HG03469 (cell line): ENCODE measurements at regions not wholly inside any gene's neighbourhood (a gene's known extent, or its start where the extent isn't known, plus 50 kb on each side); places are given as distances from the start of the nearest gene placed in this dataset.
"Not testable (repeated sequence)": the region's sequence is repeated elsewhere in the genome, so short reads cannot be mapped to it uniquely, and the experiment has no call there.

Experiments
- ATAC-seq: cut with Tn5 transposase; IDR thresholded peaks from one replicate; pipeline ENCODE4 v1.9.1; 2021; ENCODE audit warnings: mild to moderate bottlenecking, moderate library complexity, moderate number of reproducible peaks; ENCODE audit not compliant: unreplicated experiment

- no peak for ATAC-seq
Observed at GRCh38 chr10:78207216-78207615, 173.6 kb downstream of the RPS24 start.

DNA sequence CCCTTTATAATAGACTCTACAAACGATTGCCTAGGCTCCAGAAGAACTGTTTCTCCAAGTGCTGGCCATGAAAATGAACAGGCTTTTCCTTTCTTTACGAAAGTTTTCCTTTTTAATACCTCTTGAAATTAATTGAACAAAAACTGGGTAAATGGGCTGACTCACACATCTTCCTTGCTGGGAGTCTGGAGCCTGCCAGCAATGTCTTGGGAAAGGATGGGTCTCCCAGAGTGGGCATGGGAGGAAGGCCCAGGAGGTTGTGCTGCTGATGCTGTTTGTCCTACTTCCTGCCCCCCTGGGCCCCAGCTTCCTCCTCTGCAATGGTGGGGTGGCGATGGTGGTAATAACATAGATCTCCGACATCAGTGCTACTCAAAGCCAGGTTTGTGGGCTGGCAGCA lies 174.1 kb downstream of the RPS24 start:
- no peak for ATAC-seq

- ATAC-seq, result no peak
Observed at GRCh38 chr10:78209970-78210369, 176.3 kb downstream of the RPS24 start.

DNA sequence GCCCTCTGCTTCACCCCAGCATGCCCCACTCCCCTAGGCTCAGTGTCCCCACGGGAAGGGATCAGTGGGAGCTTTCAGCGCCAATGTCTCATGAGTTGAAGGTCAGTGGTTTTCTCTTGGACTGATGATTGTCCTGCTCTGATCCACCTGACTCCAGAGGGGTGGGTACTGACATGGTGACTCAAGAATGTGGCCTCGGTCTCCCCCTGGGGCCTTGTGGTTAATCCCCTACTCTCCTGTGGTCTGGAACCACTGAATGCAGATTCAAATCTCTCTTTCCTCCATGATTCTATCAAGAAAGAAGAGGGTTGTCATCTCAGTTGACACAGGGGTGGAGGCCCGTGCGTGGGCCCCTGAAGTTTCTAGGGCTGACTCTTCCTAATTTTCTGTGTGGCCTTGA lies 176.9 kb downstream of the RPS24 start:
- ATAC-seq, result no peak

DNA sequence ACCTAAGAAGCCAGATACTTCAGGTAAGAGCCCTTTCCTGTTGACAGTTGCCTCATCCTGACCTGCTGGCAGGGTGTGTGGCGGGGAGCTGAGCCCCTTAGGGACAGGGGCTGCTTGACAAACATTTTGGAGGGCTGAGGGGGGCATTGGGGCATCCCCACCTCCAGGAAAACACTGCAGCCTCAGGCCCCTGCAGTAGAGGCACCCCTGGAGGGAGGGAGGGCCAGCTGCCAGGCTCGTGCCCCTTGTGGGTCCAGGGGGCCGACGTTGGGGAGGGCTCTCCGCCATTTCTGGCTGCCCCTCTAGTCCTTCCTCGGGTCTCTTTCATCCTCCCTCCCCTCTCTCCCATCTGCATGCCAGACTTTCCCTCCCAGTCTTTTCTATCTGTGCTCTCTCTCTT lies 177.3 kb downstream of the RPS24 start:
- ATAC-seq, result no peak

DNA sequence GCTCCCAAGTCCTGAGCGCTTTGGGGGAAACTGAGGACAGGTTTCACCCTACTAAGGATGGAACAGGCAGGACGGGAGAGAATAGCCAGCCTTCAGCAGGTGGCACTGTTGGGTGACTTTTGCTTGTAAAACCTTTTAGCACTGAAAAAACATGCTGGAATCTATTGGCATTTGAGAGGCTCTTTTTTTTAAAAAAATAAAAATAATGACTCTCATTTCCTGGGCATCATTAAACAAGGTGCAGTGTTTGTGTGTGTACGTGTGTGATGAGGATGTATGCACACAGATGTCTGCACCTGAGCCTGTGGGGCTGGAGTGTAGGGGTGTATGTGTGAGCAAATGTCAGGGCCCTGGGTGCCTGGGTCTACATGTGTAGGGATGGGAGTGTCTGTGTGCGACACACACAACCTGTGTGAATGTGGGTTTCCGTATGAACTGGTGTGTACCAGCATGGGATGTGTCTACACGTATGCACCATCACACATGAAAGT lies 177.9 kb downstream of the RPS24 start:
- no peak for ATAC-seq

DNA sequence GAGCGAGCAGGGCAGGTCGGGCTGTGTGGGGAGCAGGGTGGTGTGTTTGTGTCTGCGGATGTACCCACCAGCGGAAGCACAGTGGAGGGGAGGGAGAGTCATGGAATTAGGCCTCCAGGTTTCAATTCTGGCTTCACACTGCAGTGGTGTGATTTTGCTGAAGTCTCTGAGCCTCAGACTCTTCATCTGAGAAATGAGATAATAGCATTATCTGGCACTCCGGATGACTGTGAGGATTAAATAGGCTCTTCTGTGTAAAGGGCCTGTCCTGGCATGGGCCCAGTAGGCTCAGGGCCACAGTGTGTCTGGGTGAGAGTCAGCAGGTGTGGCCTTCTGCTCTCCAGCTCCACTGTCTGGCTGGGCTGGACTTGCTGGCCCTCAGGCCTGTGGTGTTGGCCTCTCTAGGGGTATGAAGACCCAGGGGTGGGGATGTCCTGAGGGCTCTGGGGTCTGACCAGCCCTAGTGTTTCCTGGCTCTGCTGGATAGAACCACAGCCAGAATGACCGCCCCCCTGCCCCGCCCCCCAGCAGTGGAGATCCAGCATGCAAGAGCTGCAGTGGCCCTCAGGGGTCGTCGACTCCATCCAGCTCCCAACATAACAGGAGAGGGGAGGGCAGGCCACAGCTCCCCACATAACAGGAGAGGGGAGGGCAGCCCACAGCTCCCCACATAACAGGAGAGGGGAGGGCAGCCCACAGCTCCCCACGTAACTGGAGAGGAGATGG lies 178.6 kb downstream of the RPS24 start:
- no peak for ATAC-seq

DNA sequence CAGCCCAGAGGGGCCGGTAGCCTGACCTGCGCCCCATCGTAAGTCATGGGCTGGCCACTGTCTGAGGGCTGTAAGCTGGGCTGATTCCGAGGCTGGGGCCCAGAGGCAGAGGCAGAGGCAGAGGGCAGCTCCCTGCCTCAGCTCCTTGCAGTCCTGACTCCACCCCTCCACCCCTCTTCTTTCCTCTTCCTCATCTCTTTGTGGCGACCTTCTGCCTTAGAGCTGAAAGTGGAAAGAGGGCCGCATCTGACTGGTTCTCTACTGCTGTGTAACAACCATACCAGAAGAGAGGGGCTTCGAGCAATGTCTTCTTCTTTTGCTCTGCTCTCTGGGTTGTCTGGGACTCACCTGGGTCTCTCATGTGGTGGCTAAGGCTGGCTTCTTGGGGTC lies 179.1 kb downstream of the RPS24 start:
- ATAC-seq, result no peak

GRCh38 chr10:78214955-78215354 lies 181.3 kb downstream of the RPS24 start:
- no peak for ATAC-seq

DNA sequence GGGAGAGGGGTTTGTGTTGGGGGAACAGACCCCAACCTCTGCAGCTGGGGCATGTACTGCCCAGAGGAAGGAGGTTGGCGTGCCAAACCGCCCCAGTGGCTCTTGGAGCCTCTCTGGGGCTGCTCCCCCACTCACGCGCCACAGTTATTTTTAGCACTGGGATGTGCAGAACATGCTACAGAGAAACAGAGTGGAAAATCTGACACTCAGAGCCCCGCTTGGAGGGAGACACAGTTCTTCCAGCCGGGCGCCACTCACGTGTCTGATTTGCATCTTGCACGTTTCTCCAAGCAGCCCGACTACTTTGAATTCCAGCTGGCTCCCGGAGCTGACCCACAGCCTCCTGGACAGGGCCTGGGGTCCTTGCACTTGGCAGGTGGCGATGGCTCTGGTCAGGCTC lies 182.0 kb downstream of the RPS24 start:
- no peak for ATAC-seq

DNA sequence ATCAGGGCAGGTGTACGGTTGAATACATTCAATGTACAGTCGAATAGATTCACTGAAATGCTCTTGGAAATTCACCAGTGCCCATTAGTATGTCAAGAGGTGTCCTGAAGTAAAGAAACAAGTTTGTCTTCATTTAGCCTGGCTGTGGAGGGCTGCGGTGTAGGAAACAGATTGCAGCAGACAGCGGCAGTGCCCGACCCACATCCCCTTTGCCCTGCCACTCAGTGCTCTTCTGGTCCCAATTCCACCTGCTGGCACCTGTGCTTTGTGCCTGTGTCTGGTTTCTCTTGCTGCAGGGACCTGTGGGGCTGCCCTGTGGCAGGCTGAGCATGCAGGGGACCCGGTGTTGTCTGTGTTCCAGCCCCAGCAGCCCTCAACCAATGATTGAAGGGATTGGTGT lies 183.7 kb downstream of the RPS24 start:
- ATAC-seq, result no peak

DNA sequence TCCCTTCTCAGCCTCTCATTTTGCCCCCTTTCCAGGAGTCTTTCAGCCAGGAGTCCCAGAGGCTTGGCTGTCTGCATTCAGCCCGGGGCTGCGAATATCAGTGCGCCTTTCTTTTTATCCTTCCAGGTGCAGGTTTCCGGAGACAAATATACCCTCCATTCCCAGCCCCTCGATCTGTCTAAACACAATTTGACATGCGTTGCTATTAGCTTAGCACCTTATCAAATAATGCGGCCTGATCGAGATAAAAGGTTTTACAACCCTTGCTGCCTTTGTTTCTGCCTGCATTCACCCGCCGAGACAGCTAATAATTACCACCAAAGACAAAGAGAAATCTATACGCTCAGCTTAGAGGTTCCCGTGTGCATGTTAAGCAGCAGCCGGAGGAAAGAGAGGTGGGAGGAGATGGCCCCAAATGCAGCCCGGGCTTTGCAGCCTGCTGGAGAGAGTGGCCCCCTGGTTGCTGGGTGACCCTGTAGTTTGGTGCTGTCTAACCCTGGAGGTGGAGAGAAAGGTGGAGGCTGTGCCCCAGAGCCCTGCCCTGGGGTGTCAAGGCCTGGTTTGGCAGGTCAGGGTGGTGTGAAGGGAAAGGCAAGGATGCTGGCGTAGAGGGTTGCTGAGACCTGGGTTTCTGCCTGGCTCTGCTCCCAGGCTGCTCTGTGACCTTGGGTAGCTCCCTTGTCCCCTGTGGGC lies 185.3 kb downstream of the RPS24 start:
- no peak for ATAC-seq

DNA sequence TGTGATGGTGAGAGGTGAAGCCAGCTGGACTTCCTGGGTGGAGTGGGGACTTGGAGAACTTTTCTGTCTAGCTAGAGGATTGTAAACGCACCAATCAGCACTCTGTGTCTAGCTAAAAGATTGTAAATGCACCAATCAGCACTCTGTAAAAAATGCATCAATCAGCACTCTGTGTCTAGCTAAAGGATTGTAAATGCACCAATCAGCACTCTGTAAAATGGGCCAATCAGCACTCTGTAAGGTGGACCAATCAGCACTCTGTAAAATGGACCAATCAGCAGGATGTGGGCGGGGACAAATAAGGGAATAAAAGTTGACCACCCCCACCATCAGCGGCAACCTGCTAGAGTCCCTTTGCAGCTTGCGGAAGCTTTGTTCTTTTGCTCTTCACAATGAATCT lies 185.9 kb downstream of the RPS24 start:
- not testable (repeated sequence) for ATAC-seq

DNA sequence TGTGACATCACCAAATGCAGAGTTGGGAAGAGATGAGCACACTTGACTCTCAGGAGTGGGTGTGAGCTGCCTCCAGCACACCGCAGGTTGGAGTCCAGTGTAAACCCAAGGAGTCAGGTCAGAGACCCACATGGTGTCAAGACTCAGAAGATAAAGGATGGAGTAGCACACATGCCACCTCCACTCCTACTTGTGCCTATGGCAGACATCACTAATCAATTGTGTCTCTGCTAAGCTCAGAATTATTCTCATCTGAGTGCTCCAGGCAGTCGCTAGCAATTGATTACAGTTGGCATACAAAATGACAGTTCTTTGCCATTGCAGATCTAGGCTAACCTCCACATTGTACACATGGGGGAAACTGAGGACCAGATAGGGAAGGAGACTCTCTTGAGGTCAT lies 187.1 kb downstream of the RPS24 start:
- no peak for ATAC-seq

DNA sequence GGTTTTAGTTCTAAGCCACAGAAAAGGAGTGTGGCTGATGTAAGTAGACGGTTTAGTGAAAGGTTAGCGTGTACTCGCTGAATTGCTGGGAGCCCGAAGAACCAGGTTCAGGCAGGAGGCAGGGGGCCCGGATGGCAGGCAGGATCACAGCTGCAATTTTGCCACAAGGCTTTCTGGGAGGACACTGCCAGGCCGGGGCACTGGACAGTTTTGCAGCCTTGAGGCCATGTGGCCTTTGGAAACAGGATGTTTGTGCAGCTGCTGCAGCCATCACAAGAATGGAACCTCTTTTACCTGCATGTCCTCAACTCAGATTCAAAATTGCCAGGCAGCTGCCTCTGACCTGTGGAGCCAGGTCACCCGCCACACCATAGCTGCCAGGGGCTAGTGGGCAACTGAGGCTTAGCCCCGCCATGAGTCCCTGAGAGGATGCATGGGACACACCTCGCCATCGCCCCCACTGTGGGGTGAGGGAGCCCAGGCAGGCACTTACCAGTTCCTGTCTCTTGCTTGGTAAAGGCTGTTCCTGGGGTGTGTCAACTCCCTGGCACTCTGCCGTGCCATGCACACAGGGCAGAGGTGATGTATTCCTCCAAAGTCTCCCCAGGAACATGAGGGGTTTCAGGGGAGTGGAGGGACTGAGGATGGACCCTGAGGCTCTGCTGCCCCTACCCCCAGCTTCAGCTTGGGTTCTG lies 188.6 kb downstream of the RPS24 start:
- no peak for ATAC-seq

GRCh38 chr10:78223088-78223487 lies 189.4 kb downstream of the RPS24 start:
- no peak for ATAC-seq

DNA sequence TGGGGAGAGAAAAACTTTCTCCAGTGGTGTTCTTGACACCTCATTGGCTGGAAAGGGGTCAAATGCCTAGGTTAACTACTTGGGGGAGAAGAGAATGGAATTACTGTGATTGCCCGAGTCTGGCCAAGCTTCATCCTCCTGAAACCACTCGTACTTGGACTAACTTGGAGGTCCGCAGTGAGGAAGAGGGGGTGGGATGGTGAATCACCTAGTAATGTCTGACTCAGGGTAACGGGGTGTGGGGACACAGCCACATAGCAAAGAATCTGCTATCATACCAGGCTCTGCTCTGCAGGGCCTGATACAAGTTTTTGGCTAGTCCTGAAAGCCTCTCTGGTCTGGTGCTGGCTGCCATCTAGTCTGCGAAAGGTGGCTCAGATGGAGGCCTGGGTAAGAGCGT lies 190.9 kb downstream of the RPS24 start:
- ATAC-seq, result no peak

DNA sequence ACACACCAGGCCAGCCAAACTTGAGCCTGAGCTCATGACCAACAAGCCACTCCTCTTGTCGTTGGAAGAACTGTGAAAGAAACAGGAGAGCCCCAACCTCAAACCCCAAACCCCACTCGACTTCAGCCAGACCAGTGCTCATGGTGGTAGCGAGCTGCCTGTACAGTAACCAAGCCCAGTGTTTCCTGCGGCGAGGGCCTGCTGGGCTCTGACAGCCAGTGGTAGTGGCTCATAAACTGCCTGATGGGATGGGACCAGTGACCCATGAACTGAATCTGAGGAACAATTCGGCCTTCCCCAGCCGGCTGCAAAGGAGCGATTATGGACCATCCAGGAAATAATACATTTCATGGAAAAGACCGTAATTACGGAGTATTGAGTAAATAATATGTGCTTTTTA lies 191.9 kb downstream of the RPS24 start:
- ATAC-seq, result no peak

DNA sequence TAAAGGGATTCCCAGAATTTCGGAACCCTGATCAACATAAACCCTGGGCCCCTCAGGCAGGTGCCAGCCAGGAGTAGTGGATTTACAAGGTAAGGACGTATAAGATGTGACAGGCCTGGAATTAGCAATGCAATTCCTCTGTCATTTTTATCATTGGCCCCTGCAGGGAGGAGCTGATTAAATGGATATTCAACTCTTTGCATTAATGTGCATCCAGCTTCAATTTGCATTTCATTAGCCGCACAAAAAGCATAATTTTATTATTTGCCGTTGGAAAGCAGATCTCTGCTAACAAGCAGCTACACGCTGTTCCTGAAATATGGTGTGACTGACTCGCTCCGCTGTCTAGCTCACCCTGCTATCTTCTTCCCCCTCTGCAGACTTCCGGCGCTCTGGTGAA lies 195.8 kb downstream of the RPS24 start:
- no peak for ATAC-seq

DNA sequence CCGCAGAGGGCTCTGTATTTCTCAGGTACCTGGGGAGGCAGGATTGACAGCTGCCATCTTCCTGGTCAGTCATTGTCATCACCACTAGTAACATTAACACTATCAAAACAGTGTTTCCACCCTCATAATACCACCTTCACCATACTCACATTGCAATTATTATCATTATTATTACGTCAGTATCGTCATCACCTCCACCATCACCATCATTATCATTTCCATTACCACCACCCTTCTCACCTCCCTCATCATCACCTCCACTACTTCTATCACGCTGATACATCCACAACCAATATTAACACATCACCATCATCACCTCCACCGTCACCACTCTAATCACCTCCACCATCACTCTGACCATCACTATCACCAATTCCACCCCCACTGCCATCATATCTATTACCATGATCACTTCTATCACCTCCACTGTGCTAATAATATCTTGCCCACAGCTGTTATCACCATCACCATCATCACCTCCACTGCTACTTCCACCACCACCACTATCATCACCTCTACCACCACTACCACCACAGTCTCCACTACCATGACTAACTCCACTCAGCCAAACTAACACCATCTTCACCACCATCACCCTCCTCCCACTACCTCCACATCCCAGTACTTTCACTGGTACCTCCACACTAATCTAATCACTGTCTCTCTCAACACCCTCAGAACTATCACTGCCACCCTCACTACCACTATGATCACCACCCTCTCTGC lies 196.4 kb downstream of the RPS24 start:
- ATAC-seq, result no peak

DNA sequence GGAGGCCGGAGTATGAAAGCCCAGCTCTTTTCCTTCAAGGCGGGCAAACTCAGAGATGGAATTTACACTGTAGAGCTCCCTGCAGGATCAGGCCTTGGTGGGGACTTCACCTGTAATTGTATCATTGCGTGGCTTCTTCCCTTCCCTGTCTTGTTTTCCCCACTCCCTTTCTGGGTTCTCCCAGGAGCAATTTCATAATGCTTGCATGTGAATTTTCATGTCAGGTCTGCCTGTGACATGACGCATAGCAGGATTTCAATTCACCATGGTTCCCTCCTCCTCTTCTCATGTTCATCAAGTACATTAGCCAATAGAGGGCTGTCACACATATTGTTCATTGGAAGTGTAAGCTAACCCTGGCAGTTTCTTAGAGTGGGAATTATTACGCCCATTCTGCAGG lies 197.7 kb downstream of the RPS24 start:
- ATAC-seq, result no peak
